GM12878 (cell line): ENCODE measurements at regions not wholly inside any gene's neighbourhood (a gene's known extent, or its start where the extent isn't known, plus 50 kb on each side); places are given as distances from the start of the nearest gene placed in this dataset.

ENCODE experiments used
- ATAC-seq: fragments of 200-7000 bp; cut with Tn5 transposase; 3 replicates; pipeline ENCODE4 v1.9.1; 2020; ENCODE audit warnings: mild to moderate bottlenecking, moderate library complexity
- BruUV-seq: library from RNA; stranded (reverse); fragments of 400-500 nt; replicated peaks from 2 replicates; lab custom pipeline; 2021; lab: Mats Ljungman, UMichigan
- CTCF ChIA-PET: fragments of 300-600 bp; sonication (Branson Sonifier 250); formaldehyde crosslinking; extraction: SDS; loops from one replicate; lab custom pipeline; 2021; ENCODE audit warnings: inconsistent platforms; lab: Yijun Ruan, JAX
- POLR2A ChIA-PET: fragments of 350-600 bp; formaldehyde crosslinking; extraction: SDS; loops from one replicate; lab custom pipeline; 2021; ENCODE audit warnings: inconsistent platforms; lab: Charles Lee
- RAD21 ChIA-PET: fragments of 300-600 bp; sonication (Branson Sonifier 250); formaldehyde crosslinking; loops from one replicate; lab custom pipeline; 2023; ENCODE audit warnings: antibody characterized with exemption; ENCODE audit not compliant: unreplicated experiment; lab: Charles Lee
- SMC1A ChIA-PET: fragments of 300-600 bp; sonication (Branson Sonifier 250); formaldehyde crosslinking; loops from one replicate; lab custom pipeline; 2023; ENCODE audit not compliant: unreplicated experiment, uncharacterized antibody; lab: Charles Lee
- DNase-seq: peaks from one replicate; pipeline ENCODE4 v3.0.0-alpha.2; 2011; ENCODE audit warnings: low read depth, low spot score
- FAIRE-seq: peaks from 3 replicates; lab custom pipeline; 2011; peaks lifted over from hg19 to GRCh38; lab: Jason Lieb, UNC
- H2AFZ ChIP-seq: 2 replicates; pipeline ENCODE4 v1.6.0; 2011; ENCODE audit warnings: low read depth, low read length, control low read depth; ENCODE audit not compliant: control insufficient read depth
- H3K27ac ChIP-seq: 2 replicates; pipeline ENCODE4 v1.5.1; 2011; ENCODE audit warnings: control low read depth; ENCODE audit not compliant: control insufficient read depth, insufficient read depth
- H3K27me3 ChIP-seq, 2 experiments: replicated peaks in 1 of 2; 2 replicates each; pipeline versions ENCODE4 v1.6.0 to v1.6.1; 2011; ENCODE audit warnings: low read length in 1 of 2; ENCODE audit not compliant: control insufficient read depth in 2 of 2, insufficient read depth in 2 of 2
- H3K36me3 ChIP-seq, 2 experiments: 2 replicates each; pipeline ENCODE4 v1.5.1; 2011; ENCODE audit warnings: low read length in 1 of 2; ENCODE audit not compliant: control insufficient read depth in 2 of 2, insufficient read depth in 2 of 2
- H3K4me1 ChIP-seq: 2 replicates; pipeline ENCODE4 v1.6.1; 2011; ENCODE audit warnings: mild to moderate bottlenecking, low read length, moderate library complexity, mixed read lengths; ENCODE audit not compliant: control insufficient read depth, insufficient read depth
- H3K4me2 ChIP-seq: 2 replicates; pipeline ENCODE4 v1.6.0; 2011; ENCODE audit warnings: control low read depth; ENCODE audit not compliant: control insufficient read depth, insufficient read depth
- H3K4me3 ChIP-seq: fragments of 200-600 bp; sonication (generic); 2 replicates; pipeline ENCODE4 v1.5.1; 2016
- H3K79me2 ChIP-seq: 2 replicates; pipeline ENCODE4 v1.6.0; 2011; ENCODE audit warnings: low read length; ENCODE audit not compliant: control insufficient read depth, insufficient read depth
- H3K9ac ChIP-seq: 2 replicates; pipeline ENCODE4 v1.8.0; 2011; ENCODE audit warnings: low read length, control low read depth, mixed read lengths; ENCODE audit not compliant: control insufficient read depth, insufficient read depth
- H3K9me3 ChIP-seq: replicated peaks from 3 replicates; pipeline ENCODE4 v1.5.1; 2011; ENCODE audit warnings: mild to moderate bottlenecking, low read length; ENCODE audit not compliant: control insufficient read depth, insufficient read depth
- H4K20me1 ChIP-seq: 2 replicates; pipeline ENCODE4 v1.6.0; 2011; ENCODE audit not compliant: control insufficient read depth, insufficient read depth
- ATF2 ChIP-seq: IDR thresholded peaks from 2 replicates; pipeline ENCODE4 v1.6.1; 2012; ENCODE audit warnings: low read length, inconsistent platforms
- E2F8 ChIP-seq: fragments of 450-650 bp; IDR thresholded peaks from 2 replicates; pipeline ENCODE4 v1.6.1; 2018; ENCODE audit warnings: mild to moderate bottlenecking, low read depth, moderate library complexity; ENCODE audit not compliant: partially characterized antibody
- MTA3 ChIP-seq: IDR thresholded peaks from 2 replicates; pipeline ENCODE4 v1.6.1; 2012; ENCODE audit warnings: low read length, inconsistent platforms, borderline replicate concordance
- NRF1 ChIP-seq: conservative IDR thresholded peaks from 2 replicates; pipeline ENCODE4 v1.6.1; 2011; ENCODE audit warnings: mild to moderate bottlenecking, low read depth, low read length, improper control_type of control experiment
- POLR2A ChIP-seq: IDR thresholded peaks from 2 replicates; pipeline ENCODE4 v1.6.1; 2011; ENCODE audit warnings: low read depth, mild to moderate bottlenecking, low read length
- REST ChIP-seq: IDR thresholded peaks from 2 replicates; pipeline ENCODE4 v1.6.1; 2012; ENCODE audit warnings: mild to moderate bottlenecking, low read depth, low read length
- SMAD5 ChIP-seq: IDR thresholded peaks from 2 replicates; pipeline ENCODE4 v1.6.1; 2016; ENCODE audit warnings: antibody characterized with exemption, low read depth
- SUZ12 ChIP-seq: fragments of 200-600 bp; sonication (generic); IDR thresholded peaks from one replicate; pipeline ENCODE4 v1.6.1; 2018; ENCODE audit warnings: antibody characterized with exemption, mild to moderate bottlenecking; ENCODE audit not compliant: unreplicated experiment
- ZBED1 ChIP-seq: IDR thresholded peaks from 2 replicates; pipeline ENCODE4 v1.6.1; 2016; ENCODE audit warnings: borderline replicate concordance
- WGBS: methylation state at CpG from one replicate; pipeline ENCODE4 v1.1.6; 2016; ENCODE audit warnings: low lambda C conversion rate; ENCODE audit not compliant: insufficient replicate concordance, insufficient coverage; ENCODE audit errors: missing lambda C conversion rate; 5-methylcytosine and 5-hydroxymethylcytosine counted together
- in situ Hi-C: fragments of 300-500 bp; cut with MboI; formaldehyde crosslinking; loops from 9 replicates; pipeline ENCODE4 v1.14.3; 2018; ENCODE audit warnings: mixed read lengths
- intact Hi-C: fragments of 100-400 bp; cut with micrococcal nuclease; formaldehyde crosslinking; loops from one replicate; pipeline ENCODE4 v1.14.2; 2022; ENCODE audit not compliant: unreplicated experiment

- TF ChIP-seq REST: no peak
- TF ChIP-seq, all 136 proteins: peak for 0
These were observed 178.8 kb downstream of the ICOS start (continued) for GRCh38 chr2:204115137-204116056.

- intact Hi-C loops: no loop called here
- H3K4me1 ChIP-seq: no peaks in the 10 kb centered on the region
- no peaks in the 10 kb centered on the region for H3K79me2 ChIP-seq
- no peak for DNase-seq
- no peak for FAIRE-seq
- SMC1A ChIA-PET: interaction anchor here (0.6 kb wide), 1 partner anchor 1637 kb away, joined by 3 read pairs; no protein-coding TSS in a partner anchor
- no peak overlapping the region for H2AFZ ChIP-seq
- RAD21 ChIA-PET: no interaction called here
- H3K4me3 ChIP-seq: no peak overlapping the region
- no peaks in the 10 kb centered on the region for H4K20me1 ChIP-seq
- no peak overlapping the region for H3K4me2 ChIP-seq
- H3K9me3 ChIP-seq: no peaks in the 10 kb centered on the region
- no peak for ATAC-seq
- CTCF ChIA-PET: no interaction called here
- no peak overlapping the region for H3K9ac ChIP-seq
- H3K27ac ChIP-seq: no peak overlapping the region
- H3K27me3 ChIP-seq: no peaks in the 10 kb centered on the region; a peak in 2 of 4 replicates
- TF ChIP-seq E2F8 (no peak), SMAD5 (no peak), ATF2 (no peak), ZBED1 (no peak), SUZ12 (no peak), MTA3 (no peak), POLR2A (no peak), NRF1 (no peak)
- TF ChIP-seq, all 136 proteins: peak for 0
- WGBS: 30% methylated on average over 6 of the region's 6 CpGs
- POLR2A ChIA-PET: no interaction called here
- BruUV-seq: no TSS peak
- H3K36me3 ChIP-seq: no peaks in the 10 kb centered on the region
- in situ Hi-C loops: no loop called here
These were observed 179.7 kb downstream of the ICOS start for GRCh38 chr2:204116159-204116792.
